Activated T-cell treated with anti-CD3 and anti-CD28 coated beads for 1 hour (primary cell): ENCODE measurements at regions not wholly inside any gene's neighbourhood (a gene's known extent, or its start where the extent isn't known, plus 50 kb on each side); places are given as distances from the start of the nearest gene placed in this dataset.
"Not testable (repeated sequence)": the region's sequence is repeated elsewhere in the genome, so short reads cannot be mapped to it uniquely, and the experiment has no call there.

ENCODE experiments used
- DNase-seq: peaks from one replicate; pipeline ENCODE4 v3.0.0-alpha.2; 2020; ENCODE audit warnings: low read depth

DNA sequence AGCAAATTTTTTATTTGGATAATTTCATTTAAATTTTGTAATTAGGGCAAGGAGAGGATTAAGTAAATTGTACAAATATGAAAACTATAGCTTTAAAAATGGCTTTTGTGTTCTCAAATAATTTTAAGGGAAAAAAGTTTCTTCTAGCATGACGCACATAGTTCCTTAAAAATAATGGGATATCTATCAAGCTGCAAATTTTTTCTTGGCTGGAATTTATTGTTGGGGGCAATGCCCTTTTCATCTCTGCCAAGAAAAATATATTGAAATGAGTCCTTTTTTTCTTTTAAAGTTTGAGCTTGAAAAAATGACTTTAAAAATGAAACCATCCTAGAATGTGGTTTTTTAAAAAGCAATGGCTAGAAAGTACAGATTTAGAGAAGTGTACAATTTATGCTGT lies 154.4 kb upstream of the UGT8 start:
- no peak for DNase-seq

DNA sequence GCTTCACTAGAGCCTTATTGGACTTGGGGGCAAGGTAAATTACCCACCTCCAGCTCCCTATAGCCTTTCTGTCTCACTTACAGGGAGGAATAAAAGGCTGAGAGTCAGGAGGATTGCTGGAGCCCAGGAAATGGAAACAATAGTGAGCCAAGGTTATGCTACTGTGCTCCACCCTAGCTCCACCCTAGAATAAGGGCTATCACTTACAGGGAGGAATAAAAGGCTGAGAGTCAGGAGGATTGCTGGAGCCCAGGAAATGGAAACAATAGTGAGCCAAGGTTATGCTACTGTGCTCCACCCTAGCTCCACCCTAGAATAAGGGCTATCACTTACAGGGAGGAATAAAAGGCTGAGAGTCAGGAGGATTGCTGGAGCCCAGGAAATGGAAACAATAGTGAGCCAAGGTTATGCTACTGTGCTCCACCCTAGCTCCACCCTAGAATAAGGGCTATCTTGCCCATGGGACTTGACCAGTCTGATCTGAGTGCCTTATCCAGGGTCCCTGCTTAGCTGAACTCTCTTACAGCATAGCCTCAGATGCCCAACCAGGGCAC lies 150.6 kb upstream of the UGT8 start:
- DNase-seq, result not testable (repeated sequence)

GRCh38 chr4:114458728-114459127 lies 139.9 kb upstream of the UGT8 start:
- DNase-seq, result no peak

GRCh38 chr4:114464726-114465272 lies 133.8 kb upstream of the UGT8 start:
- DNase-seq, result no peak

GRCh38 chr4:114465766-114466165 lies 132.8 kb upstream of the UGT8 start:
- no peak for DNase-seq

GRCh38 chr4:114466299-114466698 lies 132.3 kb upstream of the UGT8 start:
- DNase-seq, result no peak

DNA sequence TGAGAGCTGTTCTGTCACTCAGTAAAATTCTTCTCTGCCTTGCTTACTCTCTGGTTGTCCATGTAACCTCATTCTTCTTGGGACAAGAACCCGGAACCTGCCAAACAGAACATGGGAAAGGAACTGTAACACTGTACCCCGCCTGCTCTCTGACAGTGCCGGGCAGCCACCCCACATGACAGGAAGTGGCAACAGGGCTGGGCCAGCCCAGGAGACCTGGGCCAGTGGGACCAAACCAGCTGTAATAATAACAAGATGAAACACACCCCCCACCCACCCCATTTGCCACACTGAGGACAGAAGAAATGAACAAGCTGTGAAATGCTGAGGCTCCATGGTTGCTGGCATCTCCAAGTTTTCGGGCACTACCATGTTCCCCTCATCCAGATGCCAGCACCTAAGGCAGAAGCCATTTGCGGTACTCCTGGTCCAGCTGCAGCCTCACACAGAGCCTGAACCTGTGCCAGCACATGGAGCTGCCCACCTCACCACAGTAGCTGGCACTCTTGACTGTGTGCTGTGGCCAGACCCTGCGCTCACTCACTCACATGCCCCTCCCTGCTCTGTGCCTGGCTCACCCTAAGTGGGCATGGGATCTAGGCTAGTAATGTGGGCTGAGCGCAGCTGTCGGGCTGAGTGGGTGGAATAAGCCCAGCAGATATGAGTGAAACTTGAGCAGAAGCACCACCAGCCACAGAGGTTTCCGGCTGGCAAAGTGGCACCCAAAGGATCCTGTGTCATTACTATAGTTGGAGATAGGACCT lies 126.2 kb upstream of the UGT8 start:
- DNase-seq, result no peak

DNA sequence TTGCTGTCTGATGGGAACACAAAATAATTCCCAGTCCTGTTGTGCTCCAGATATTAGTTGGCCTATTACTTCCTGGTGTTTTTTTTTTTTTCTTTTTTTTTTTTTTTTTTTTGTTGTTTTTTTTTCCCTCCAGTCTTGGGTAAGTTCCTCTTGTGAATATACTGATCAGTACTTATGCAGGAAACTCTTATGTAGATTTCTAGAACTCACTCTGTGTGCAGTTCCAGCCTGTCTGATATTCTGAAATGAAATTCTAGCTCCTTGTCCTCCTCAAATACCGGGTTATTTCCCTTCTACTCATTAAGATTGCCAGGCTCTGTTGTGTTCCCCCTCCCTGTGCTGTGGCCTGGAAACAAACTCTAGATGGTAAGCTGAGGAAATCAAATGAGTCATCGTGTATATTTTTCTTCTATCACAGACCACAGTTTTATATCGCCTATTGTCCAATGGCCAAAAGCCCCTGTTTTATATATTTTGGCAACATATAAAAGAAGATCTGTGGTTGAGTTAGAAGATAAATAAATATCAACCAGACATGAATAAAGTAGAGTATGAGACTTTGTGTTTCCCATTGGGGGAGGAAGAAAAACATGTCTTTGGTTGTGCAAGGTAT lies 124.3 kb upstream of the UGT8 start:
- DNase-seq, result no peak

GRCh38 chr4:114476310-114476709 lies 122.3 kb upstream of the UGT8 start:
- no peak for DNase-seq

- no peak for DNase-seq
Observed at GRCh38 chr4:114479595-114479994, 119.0 kb upstream of the UGT8 start.

DNA sequence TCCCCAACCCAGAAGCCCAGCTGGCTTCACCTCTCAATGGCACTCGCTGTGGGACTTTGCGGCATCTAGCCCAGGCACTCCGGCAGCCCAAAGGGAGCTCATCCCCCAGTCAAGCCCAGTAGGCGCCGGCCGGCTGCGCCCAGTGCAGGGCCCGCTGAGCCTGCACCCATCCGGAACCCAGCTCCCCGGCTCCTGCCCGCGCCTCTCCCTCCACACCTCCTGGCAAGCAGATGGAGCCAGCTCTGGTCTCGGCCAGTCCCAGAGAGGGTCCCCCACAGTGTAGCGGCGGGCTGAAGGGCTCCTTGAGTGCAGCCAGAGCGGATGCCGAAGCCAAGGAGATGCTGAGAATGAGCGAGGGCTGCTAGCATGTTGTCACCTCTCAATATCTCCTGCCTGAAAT lies 116.8 kb upstream of the UGT8 start:
- no peak for DNase-seq

DNA sequence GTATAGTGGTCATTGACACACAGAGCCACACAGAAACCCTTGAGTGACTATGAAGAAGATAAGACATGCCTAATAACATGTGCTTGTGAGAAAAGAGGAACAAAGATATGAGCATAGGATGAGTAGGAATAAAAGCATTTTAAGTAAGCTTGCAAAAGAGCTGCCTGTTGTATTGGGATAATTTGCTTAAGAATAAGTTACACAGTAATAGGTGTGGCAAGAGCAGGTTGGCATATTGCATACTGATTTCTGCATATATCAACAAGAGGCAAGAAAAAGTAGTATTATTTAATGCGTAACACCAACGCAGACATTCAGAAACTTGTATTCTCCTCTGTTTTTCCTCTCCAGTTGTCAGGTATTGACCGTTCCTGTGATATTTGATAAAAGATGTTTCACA lies 111.5 kb upstream of the UGT8 start:
- no peak for DNase-seq

DNA sequence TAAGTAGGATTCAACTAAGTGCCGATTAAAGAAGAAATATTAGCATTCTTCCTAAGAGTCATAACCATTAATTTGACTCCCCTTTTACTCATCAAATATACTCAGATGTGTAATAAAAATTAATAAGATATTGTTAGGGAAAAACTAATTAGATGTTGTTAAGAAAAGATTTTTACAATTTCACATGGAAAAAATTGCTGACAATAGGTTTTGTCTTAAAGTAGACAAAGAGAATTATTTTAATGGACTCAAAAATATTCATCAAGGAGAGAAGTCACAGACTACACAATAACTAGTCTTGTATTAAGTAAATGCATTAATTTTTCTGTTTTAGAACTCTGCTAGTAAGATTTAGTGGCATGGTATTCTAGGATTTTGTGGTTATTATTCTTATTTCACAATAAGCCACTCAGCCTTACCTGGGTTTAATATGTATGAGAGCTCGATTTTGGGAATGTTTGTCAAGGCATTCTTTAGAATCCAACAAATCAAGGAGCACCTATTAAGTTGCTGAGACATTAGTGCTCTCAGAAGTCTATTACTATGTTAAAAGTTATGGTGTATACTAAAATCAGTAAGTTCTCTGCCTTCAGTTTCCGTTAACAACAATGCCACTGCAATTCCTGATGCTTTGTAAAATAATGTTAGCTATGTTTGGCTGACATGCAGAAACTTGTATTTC lies 110.2 kb upstream of the UGT8 start:
- no peak for DNase-seq

DNA sequence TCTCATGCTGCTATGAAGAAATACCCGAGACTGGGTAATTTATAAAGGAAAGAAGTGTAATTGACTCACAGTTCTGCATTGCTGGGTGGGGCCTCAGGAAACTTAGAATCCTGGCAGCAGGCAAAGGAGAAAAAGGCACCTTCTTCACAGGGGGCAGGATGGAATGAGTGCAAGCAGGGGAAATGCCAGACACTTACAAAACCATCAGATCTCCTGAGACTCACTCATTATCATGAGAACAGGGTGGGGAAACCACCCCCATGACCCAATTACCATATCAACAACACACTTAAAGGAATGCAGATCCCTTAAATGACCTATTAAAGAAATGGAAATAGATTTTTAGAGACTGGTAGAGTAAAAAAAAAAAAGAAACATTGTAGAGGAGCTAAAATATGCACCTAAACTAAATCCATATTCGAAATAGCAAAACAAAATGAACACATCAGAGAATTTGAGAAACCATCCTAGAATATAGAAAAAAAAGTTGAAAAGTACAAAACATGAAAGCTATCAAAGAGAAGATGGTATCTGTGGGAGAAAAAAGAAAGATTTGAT lies 104.3 kb upstream of the UGT8 start:
- DNase-seq, result no peak

DNA sequence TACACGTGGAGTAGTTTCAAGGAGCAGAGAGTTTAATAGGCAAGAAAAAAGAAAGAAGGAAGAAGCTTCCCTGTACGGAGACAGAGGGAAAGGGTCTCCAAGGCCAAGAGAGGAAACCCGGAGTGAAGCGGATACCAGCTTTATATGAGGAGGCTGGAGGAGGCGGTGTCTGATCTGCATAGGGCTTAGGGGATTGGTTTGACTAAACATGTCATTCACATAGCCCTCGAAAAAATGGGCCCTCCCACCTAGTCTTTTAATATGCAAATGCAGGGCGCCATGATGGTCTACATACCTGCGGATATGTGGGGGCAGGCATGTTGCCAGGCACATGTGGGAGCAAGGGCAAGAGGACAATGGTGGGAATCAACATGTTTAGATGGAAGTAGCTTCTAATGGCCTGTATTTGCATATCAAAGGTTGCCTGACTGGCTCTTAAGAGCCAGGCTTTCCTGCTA lies 103.1 kb upstream of the UGT8 start:
- DNase-seq, result no peak

GRCh38 chr4:114497116-114497515 lies 101.5 kb upstream of the UGT8 start:
- DNase-seq, result no peak

DNA sequence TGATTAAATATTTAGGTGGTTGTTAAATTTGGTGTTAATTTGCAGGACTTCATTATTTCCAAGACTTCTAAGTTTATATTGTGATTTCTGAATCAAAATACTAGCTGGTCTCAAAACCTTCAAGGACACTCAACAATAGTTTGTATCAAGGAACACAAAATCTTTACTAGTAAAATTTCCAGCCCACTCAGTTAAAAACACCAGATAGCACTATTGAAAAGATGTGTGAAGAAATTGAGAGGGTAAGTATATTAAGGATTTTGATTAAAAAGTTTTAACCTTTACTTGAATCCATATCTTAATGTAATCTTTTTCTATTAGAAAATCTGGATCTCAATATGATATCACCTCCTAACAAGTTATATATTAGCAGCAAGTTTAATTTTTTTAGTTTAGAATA lies 89.3 kb upstream of the UGT8 start:
- no peak for DNase-seq

DNA sequence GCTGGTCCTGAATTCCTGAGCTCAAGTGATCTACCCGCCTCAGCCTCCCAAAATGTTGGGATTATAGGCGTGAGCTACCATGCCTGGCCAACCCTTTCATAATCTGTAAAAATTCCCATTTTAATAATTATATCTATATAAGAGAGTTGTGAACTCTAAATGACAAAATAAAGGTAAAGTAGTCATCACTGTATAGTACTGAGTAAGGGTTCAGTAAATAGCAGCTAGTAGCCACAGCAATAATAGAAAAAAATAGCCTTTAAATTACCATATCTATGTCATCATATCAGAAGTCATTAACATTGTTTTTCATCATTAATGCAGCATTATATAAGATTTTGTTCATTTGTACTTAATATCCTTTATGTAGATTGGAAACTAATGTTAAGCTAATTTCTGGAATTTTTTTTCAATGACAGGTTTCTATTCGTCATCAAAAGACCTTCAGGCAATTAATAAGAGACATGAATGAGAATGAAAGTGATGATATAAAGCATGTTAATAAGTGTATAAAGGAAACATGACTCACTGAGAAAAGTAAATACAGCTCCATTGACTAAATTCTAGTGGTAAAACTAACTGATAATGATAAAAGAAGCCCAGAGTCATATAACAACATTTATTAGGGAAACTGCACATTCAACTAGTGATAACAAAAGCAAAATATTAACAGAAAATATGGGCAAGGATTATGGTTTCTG lies 85.9 kb upstream of the UGT8 start:
- DNase-seq, result no peak

- no peak for DNase-seq
Observed at GRCh38 chr4:114519368-114519767, 79.2 kb upstream of the UGT8 start.

DNA sequence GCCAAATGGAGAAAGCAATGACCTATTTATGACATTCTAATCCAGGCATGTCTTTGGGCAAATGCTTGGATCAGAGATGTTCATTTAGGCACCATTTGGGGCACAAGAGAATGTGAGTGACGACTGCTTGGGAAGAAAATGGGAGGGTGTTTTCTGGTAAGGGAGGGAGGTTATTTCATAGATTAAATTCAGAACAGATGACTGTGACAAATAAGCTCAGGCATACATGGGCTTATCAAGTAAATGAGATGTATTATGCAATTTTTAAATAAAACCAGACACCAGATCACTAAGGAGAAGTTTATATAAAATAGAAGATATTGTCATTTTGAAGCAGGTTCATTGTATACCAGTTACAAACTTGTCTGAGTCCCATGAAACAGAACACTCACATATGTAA lies 71.4 kb upstream of the UGT8 start:
- no peak for DNase-seq

- DNase-seq, result no peak
Observed at GRCh38 chr4:114527637-114528036, 71.0 kb upstream of the UGT8 start.

DNA sequence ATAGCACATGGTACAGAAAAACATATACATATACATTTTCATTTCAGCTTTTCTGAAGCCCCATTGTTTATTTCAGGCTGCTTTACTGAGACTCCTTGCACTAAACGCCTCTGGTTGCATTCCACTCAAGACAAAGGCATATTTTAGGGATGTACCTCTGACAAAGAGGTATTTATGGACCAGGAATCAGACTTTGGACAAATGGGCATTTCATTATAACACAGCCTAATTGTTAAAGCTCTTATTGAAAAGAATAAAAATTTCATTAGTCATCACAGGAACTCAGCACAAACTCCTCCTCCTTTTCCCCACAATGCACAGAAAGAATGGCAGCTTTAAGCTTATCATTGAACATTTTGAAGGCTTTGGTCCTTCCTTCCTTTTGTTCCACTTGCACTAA lies 62.9 kb upstream of the UGT8 start:
- no peak for DNase-seq
